ENCODE measurements at regions not wholly inside any gene's neighbourhood (a gene's known extent, or its start where the extent isn't known, plus 50 kb on each side); places are given as distances from the start of the nearest gene placed in this dataset.

GRCh38 chr16:7013990-7014389 lies 318.7 kb upstream of the RBFOX1 start:
- TF ChIP-seq CTCF (conservative IDR thresholded peaks at IDR 0.05; ENCODE audit: low read depth, low read length): no peak
- DNase-seq (ENCODE audit: low read depth): no peak
- H3K4me3 ChIP-seq (ENCODE audit: low read length): no peak overlapping the region

DNA sequence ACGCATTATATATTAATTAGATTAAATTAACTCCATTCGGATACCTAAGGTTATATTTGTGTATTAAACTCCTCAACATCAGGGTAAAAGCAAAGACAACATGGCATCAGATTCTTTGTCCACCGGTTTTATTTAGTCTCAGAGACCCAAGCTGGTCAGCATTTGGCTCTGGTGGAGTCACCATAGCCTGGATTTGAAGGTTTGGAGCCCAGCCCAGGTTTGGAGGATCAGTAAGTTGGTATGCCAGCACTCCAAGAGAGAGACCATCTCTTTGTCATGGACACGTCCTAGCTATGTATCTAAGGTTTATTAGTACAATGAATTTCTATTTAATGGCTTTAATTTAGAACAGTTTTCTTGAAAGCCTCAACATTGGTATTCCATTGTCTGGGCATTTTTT lies 328.4 kb upstream of the RBFOX1 start:
- no peak for TF ChIP-seq CTCF (conservative IDR thresholded peaks at IDR 0.05; ENCODE audit: low read depth, low read length)
- no peak overlapping the region for H3K4me3 ChIP-seq (ENCODE audit: low read length)
- DNase-seq (ENCODE audit: low read depth): no peak

DNA sequence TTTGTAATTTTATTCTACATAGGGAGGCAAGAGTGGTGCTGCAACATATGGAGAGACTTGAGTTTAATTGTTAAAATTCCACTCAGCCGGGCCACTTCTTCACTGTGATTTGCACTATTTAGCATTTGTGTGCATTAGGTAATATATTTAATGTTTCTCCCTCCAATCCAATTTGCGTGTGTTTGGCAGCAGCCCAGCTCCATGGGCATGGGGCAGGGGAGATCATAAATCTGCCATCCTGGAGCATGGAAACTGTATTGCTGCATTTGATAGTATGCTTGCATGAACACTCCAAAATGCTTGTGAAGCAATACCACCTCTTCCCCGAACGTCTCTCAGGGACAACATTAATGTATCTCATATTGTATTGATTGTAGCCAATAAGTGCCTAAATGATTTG lies 339.1 kb upstream of the RBFOX1 start:
- DNase-seq (ENCODE audit: low read depth): no peak
- no peak overlapping the region for H3K4me3 ChIP-seq (ENCODE audit: low read length)
- TF ChIP-seq CTCF (conservative IDR thresholded peaks at IDR 0.05; ENCODE audit: low read depth, low read length): no peak

DNA sequence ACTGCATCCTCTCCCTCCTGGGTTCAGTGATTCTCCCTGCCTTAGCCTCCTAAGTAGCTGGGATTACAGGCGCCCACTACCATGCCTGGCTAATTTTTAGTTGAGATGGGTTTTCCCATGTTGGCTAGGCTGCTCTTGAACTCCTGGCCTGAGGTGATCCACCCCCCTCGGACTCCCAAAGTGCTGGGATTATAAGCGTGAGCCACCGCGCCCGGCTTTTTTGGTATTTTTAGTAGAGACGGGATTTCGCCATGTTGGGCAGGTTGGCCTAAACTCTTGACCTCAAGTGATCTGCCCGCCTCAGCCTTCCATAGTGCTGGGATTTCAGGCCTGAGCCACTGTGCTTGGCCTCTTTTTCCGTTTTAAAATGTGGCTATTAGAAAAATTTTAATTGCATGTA lies 343.8 kb upstream of the RBFOX1 start:
- no peak for TF ChIP-seq CTCF (conservative IDR thresholded peaks at IDR 0.05; ENCODE audit: low read depth, low read length)
- H3K4me3 ChIP-seq (ENCODE audit: low read length): no peak overlapping the region
- no peak for DNase-seq (ENCODE audit: low read depth)

GRCh38 chr16:6977916-6978315 lies 354.7 kb upstream of the RBFOX1 start:
- no peak for TF ChIP-seq CTCF (conservative IDR thresholded peaks at IDR 0.05; ENCODE audit: low read depth, low read length)
- DNase-seq (ENCODE audit: low read depth): no peak
- no peak overlapping the region for H3K4me3 ChIP-seq (ENCODE audit: low read length)

DNA sequence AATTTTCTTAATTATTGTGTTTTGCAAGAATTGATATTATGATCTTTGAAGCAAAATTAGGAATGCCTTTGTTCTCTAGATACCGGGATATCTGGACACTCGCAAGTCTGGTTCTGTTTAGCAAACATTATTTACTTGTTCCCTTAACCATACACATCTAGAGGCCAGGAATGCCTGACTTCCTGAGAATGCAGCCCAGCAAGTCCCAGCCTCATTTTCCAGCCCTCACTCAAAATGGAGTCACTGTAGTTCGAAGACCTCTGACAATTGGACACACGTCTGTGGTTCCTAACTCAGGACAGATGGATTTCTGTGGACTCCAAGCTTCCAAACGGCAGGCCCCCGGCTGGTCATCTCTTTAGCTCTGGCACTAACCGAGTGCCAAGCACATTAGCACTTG lies 355.4 kb upstream of the RBFOX1 start:
- no peak for TF ChIP-seq CTCF (conservative IDR thresholded peaks at IDR 0.05; ENCODE audit: low read depth, low read length)
- no peak overlapping the region for H3K4me3 ChIP-seq (ENCODE audit: low read length)
- DNase-seq (ENCODE audit: low read depth): no peak

DNA sequence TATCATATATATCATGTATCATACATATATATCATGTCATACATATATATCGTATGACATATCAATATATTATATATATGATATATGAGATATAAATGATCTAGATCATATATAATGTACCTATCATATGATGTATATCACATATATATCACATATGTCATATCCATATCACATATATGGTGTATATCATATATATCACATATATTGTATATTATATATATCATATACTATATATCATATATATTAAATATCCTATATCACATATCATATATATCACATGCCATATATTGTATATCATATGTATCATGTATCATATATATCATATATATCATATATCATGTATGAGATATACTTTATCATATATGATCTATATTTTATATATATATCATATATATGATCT lies 355.9 kb upstream of the RBFOX1 start:
- TF ChIP-seq CTCF (conservative IDR thresholded peaks at IDR 0.05; ENCODE audit: low read depth, low read length): no peak
- H3K4me3 ChIP-seq (ENCODE audit: low read length): no peak overlapping the region
- no peak for DNase-seq (ENCODE audit: low read depth)
